HFFc6 (cell line): ENCODE measurements at regions not wholly inside any gene's neighbourhood (a gene's known extent, or its start where the extent isn't known, plus 50 kb on each side); places are given as distances from the start of the nearest gene placed in this dataset.
A peak's percentile ranks its signal among the peaks of the same experiment; 100 is the strongest.

Experiments used
- DNase-seq: peaks from one replicate; pipeline ENCODE4 v3.0.0-alpha.2; 2018
- H3K27ac Mint-ChIP-seq: 2 replicates; pipeline ENCODE4 v1.8.0; 2020; ENCODE audit warnings: mild to moderate bottlenecking, mixed read lengths
- H3K27me3 Mint-ChIP-seq: 2 replicates; pipeline ENCODE4 v1.8.0; 2021; ENCODE audit warnings: mild to moderate bottlenecking, moderate library complexity, mixed read lengths; ENCODE audit not compliant: insufficient read depth
- H3K36me3 Mint-ChIP-seq: 2 replicates; pipeline ENCODE4 v1.8.0; 2021; ENCODE audit warnings: low read depth, mixed read lengths
- H3K4me1 Mint-ChIP-seq: 2 replicates; pipeline ENCODE4 v1.8.0; 2020; ENCODE audit warnings: low read depth, mixed read lengths
- H3K4me3 Mint-ChIP-seq: 2 replicates; pipeline ENCODE4 v1.8.0; 2020; ENCODE audit warnings: mild to moderate bottlenecking, moderate library complexity, mixed read lengths
- H3K9me3 Mint-ChIP-seq: 2 replicates; pipeline ENCODE4 v1.8.0; 2020; ENCODE audit warnings: mild to moderate bottlenecking, mixed read lengths
- TF ChIP-seq, protein P1 (sequence below): fragments of 200-600 bp; sonication (generic); IDR thresholded peaks from 2 replicates; pipeline ENCODE4 v1.5.0; 2021; ENCODE audit warnings: antibody characterized with exemption, mild to moderate bottlenecking

DNA sequence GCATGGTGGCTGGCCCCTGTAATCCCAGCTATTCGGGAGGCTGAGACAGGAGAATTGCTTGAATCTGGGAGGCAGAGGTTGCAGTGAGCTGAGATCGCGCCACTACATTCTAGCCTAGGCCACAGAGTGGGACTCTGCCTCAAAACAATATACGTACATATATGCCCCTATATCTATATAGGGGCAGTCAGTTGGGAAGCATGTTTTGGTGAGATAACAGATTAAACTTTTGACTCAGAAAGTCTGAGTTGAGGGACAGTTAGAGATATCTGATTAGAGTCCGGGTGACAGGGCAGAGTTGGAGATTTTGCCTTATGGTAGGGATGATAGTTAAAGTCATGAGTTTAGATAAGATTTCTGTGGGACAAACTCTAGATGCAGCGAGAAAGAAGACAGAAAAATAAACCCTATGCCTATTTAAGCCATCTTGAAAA is 71.8 kb upstream of the ALDH1A1 start:
- Mint-ChIP-seq H3K27ac (no peak overlapping the region), H3K4me1 (peaks cover 19% of the 10 kb centered on the region; the same call in 1 of the 2 replicates), H3K9me3 (no peaks in the 10 kb centered on the region), H3K4me3 (no peak overlapping the region), H3K27me3 (peaks cover 6% of the 10 kb centered on the region), H3K36me3 (no peaks in the 10 kb centered on the region)
- DNase-seq, result no peak
- TF ChIP-seq, protein P1, sequence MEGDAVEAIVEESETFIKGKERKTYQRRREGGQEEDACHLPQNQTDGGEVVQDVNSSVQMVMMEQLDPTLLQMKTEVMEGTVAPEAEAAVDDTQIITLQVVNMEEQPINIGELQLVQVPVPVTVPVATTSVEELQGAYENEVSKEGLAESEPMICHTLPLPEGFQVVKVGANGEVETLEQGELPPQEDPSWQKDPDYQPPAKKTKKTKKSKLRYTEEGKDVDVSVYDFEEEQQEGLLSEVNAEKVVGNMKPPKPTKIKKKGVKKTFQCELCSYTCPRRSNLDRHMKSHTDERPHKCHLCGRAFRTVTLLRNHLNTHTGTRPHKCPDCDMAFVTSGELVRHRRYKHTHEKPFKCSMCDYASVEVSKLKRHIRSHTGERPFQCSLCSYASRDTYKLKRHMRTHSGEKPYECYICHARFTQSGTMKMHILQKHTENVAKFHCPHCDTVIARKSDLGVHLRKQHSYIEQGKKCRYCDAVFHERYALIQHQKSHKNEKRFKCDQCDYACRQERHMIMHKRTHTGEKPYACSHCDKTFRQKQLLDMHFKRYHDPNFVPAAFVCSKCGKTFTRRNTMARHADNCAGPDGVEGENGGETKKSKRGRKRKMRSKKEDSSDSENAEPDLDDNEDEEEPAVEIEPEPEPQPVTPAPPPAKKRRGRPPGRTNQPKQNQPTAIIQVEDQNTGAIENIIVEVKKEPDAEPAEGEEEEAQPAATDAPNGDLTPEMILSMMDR, result no peak

DNA sequence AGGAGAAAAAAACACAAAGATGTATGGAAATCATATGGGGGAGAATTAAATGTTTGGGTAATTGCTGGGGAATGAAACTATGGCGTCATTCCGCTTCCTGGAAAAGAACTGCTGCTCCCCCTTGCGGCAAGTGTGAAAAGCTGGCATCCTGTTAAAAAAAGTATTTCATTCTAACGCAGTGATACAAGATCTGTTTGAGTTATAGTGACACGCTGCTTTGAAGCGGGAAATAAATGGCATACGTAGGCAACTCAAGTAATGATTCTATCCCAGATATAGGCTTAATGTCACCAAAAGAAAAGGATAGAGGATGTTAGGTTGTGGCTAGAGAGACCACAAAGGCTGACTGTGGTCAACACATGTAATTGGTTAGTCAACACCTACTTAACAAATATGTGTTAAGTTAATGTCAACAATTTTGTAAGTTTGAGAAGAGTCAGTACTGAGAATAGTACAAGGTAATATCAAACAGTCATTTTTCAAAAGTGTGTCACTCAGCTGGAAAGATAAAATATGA is 70.2 kb upstream of the ALDH1A1 start:
- H3K36me3 Mint-ChIP-seq, result peaks cover 13% of the 10 kb centered on the region
- no peak overlapping the region for H3K4me3 Mint-ChIP-seq
- no peak overlapping the region; the same call in 1 of the 2 replicates for H3K27ac Mint-ChIP-seq
- peaks cover 10% of the 10 kb centered on the region for H3K27me3 Mint-ChIP-seq
- H3K9me3 Mint-ChIP-seq, result peaks cover 8% of the 10 kb centered on the region; the same call in 1 of the 2 replicates
- H3K4me1 Mint-ChIP-seq, result peaks cover 19% of the 10 kb centered on the region; the same call in 1 of the 2 replicates
- TF ChIP-seq, protein P1, result peak; percentile 91
- DNase-seq, result peak; percentile 32

DNA sequence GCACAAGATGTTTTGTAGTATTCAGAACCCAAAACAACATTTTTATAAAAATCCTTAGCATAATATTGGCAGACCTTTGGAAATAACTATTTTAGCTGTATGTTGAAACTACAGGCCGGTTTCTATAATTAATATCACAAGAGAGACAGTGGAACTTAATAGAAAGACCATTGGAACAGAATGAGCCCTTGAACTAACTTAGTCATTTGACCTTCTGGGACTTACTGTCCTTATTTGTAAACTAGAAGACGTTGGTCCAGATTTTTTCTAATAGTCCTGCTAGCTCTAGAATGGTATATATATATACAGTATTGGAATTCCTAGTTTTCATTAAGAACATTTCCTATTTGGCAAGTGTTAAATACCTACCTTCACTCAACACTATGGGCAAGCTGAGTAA is 69.5 kb upstream of the ALDH1A1 start:
- Mint-ChIP-seq H3K27ac (no peak overlapping the region), H3K9me3 (peaks cover 15% of the 10 kb centered on the region), H3K27me3 (peaks cover 10% of the 10 kb centered on the region), H3K4me1 (peaks cover 19% of the 10 kb centered on the region; the same call in 1 of the 2 replicates), H3K36me3 (peaks cover 20% of the 10 kb centered on the region), H3K4me3 (no peak overlapping the region)
- DNase-seq, result no peak
- TF ChIP-seq, protein P1, result no peak

- DNase-seq, result no peak
- H3K4me1 Mint-ChIP-seq, result peaks cover 19% of the 10 kb centered on the region; the same call in 1 of the 2 replicates
- TF ChIP-seq, protein P1, result no peak
- no peak overlapping the region for H3K27ac Mint-ChIP-seq
- H3K36me3 Mint-ChIP-seq, result peaks cover 23% of the 10 kb centered on the region
- H3K9me3 Mint-ChIP-seq, result peaks cover 17% of the 10 kb centered on the region
- peaks cover 10% of the 10 kb centered on the region for H3K27me3 Mint-ChIP-seq
- H3K4me3 Mint-ChIP-seq, result no peak overlapping the region
Observed at GRCh38 chr9:73020877-73021276, 68.0 kb upstream of the ALDH1A1 start.

DNA sequence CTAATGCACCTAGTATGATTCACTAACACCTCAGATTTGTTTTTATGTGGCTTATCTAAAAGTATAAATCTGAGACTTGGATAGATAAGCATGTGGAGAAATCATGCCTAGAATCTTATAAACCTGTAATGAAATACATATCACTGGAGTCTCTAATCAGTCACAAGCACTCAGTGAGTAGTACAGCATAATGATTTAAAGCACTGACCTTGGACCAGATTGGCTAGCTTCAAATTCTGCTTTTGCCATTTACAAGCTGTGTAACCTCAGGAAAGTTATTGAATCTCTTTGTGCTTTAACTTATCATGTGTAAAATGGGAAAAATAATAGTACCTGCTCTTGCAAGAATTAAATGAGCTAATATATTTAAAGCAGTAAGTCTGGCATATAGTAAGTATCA is 61.2 kb upstream of the ALDH1A1 start:
- H3K4me1 Mint-ChIP-seq, result peaks cover 37% of the 10 kb centered on the region
- peaks cover 10% of the 10 kb centered on the region; the same call in 1 of the 2 replicates for H3K27me3 Mint-ChIP-seq
- peaks cover 17% of the 10 kb centered on the region for H3K9me3 Mint-ChIP-seq
- peaks cover 20% of the 10 kb centered on the region for H3K36me3 Mint-ChIP-seq
- DNase-seq, result no peak
- H3K4me3 Mint-ChIP-seq, result peak overlapping the region; percentile 84
- TF ChIP-seq, protein P1, result no peak
- no peak overlapping the region for H3K27ac Mint-ChIP-seq
